ENCODE measurements at regions not wholly inside any gene's neighbourhood (a gene's known extent, or its start where the extent isn't known, plus 50 kb on each side); places are given as distances from the start of the nearest gene placed in this dataset.

GRCh38 chr12:111084605-111085004 lies 164.2 kb upstream of the MYL2 start:
- no peaks in the 10 kb centered on the region for H3K4me1 ChIP-seq (ENCODE audit: control insufficient read depth in 1 of 2, insufficient read depth in 2 of 2, low read length in 2 of 2)
- H3K9me3 ChIP-seq (ENCODE audit: insufficient read depth, low read depth, low read length) = no peaks in the 10 kb centered on the region
- no peak overlapping the region for H3K14ac ChIP-seq (ENCODE audit: low read length)
- no peak overlapping the region for H4K8ac ChIP-seq (ENCODE audit: low read depth, low read length)
- H3K4me3 ChIP-seq (ENCODE audit: low read depth, low read length) = no peak overlapping the region
- H4K12ac ChIP-seq (ENCODE audit: low read depth, low read length) = no peak overlapping the region
- no peak overlapping the region for H2BK12ac ChIP-seq (ENCODE audit: low read length)
- H3K27ac ChIP-seq (ENCODE audit: low read depth, low read length) = no peak overlapping the region
- H3K23ac ChIP-seq (ENCODE audit: low read length) = no peak overlapping the region
- no peak overlapping the region for H2AK5ac ChIP-seq (ENCODE audit: low read length)
- H3K27me3 ChIP-seq (ENCODE audit: insufficient read depth, low read length) = no peaks in the 10 kb centered on the region
- H4K91ac ChIP-seq (ENCODE audit: low read depth, low read length) = no peak overlapping the region
- H3K4ac ChIP-seq (ENCODE audit: low read depth, low read length) = no peak overlapping the region
- H2BK5ac ChIP-seq (ENCODE audit: low read depth, low read length, poor library complexity) = no peak overlapping the region
- no CpG with 5 or more reads among the region's 15 CpGs for WGBS (ENCODE audit: extremely low coverage, insufficient coverage, insufficient read length)
- no peak for DNase-seq
- no peak overlapping the region for H2AFZ ChIP-seq (ENCODE audit: insufficient read depth, low read length, poor library complexity)
- no peak overlapping the region for H2BK120ac ChIP-seq (ENCODE audit: insufficient read depth, low read length, poor library complexity)
- H3K79me2 ChIP-seq (ENCODE audit: control insufficient read depth, insufficient read depth, low read length, poor library complexity) = no peaks in the 10 kb centered on the region
- H3K79me1 ChIP-seq (ENCODE audit: low read length) = no peaks in the 10 kb centered on the region
- no peak overlapping the region for H3K9ac ChIP-seq (ENCODE audit: low read length)
- H3K36me3 ChIP-seq (ENCODE audit: control insufficient read depth in 1 of 2, insufficient read depth in 2 of 2, low read length in 2 of 2) = no peaks in the 10 kb centered on the region
- H3K18ac ChIP-seq (ENCODE audit: low read length) = no peak overlapping the region
- no peak overlapping the region for H3K4me2 ChIP-seq (ENCODE audit: low read length)

DNA sequence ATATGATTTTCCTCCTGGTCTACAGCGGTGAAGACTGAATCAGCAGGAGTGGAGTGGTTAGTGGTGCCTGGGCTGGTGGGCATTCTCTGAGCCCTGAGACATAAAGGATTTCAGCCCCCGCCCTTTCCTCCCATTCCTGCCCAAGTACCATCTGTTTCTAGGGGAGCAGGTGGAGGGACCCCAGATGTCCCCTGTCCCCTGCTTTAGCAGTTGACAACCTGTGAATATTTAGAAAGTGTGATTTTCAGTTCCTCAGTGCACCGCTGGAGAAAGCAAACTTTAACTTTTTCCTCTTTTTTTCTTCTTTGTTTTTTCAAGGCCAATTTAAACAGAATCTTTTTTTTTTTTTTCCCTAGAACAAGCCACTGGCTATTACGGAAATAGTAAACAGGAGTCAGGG lies 163.8 kb upstream of the MYL2 start:
- no peak overlapping the region for H2BK120ac ChIP-seq (ENCODE audit: insufficient read depth, low read length, poor library complexity)
- H3K4me3 ChIP-seq (ENCODE audit: low read depth, low read length) = no peak overlapping the region
- H2BK5ac ChIP-seq (ENCODE audit: low read depth, low read length, poor library complexity) = no peak overlapping the region
- H3K4me1 ChIP-seq (ENCODE audit: control insufficient read depth in 1 of 2, insufficient read depth in 2 of 2, low read length in 2 of 2) = no peaks in the 10 kb centered on the region
- H3K4me2 ChIP-seq (ENCODE audit: low read length) = no peak overlapping the region
- H2AK5ac ChIP-seq (ENCODE audit: low read length) = no peak overlapping the region
- no peak overlapping the region for H4K91ac ChIP-seq (ENCODE audit: low read depth, low read length)
- no peak overlapping the region for H3K9ac ChIP-seq (ENCODE audit: low read length)
- H4K12ac ChIP-seq (ENCODE audit: low read depth, low read length) = no peak overlapping the region
- H3K79me1 ChIP-seq (ENCODE audit: low read length) = no peaks in the 10 kb centered on the region
- no CpG with 5 or more reads among the region's 4 CpGs for WGBS (ENCODE audit: extremely low coverage, insufficient coverage, insufficient read length)
- H3K79me2 ChIP-seq (ENCODE audit: control insufficient read depth, insufficient read depth, low read length, poor library complexity) = no peaks in the 10 kb centered on the region
- no peak overlapping the region for H3K18ac ChIP-seq (ENCODE audit: low read length)
- no peak overlapping the region for H2BK12ac ChIP-seq (ENCODE audit: low read length)
- H4K8ac ChIP-seq (ENCODE audit: low read depth, low read length) = no peak overlapping the region
- H3K9me3 ChIP-seq (ENCODE audit: insufficient read depth, low read depth, low read length) = no peaks in the 10 kb centered on the region
- no peaks in the 10 kb centered on the region for H3K36me3 ChIP-seq (ENCODE audit: control insufficient read depth in 1 of 2, insufficient read depth in 2 of 2, low read length in 2 of 2)
- H3K23ac ChIP-seq (ENCODE audit: low read length) = no peak overlapping the region
- DNase-seq = no peak
- no peaks in the 10 kb centered on the region for H3K27me3 ChIP-seq (ENCODE audit: insufficient read depth, low read length)
- H3K27ac ChIP-seq (ENCODE audit: low read depth, low read length) = no peak overlapping the region
- H3K14ac ChIP-seq (ENCODE audit: low read length) = no peak overlapping the region
- H2AFZ ChIP-seq (ENCODE audit: insufficient read depth, low read length, poor library complexity) = no peak overlapping the region
- no peak overlapping the region for H3K4ac ChIP-seq (ENCODE audit: low read depth, low read length)

DNA sequence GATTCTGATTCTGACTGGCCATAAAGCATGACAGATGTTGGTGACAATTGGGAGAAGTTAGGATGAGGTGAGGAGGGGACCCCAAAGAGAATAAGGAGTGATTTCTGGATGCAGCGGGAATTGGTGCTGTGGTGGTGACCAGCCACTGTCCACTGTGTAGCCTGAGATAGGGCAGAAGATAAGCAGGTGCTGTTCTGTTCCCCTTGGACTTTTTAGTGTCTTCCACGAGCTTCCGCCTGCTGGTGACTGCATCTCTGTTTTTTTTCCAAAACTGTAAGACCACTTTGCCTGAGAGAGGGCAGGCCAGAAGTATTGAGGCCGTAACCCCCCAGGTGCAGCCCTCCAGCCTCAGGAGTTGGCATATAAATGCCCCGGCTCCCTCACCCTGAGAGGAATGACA lies 161.2 kb upstream of the MYL2 start:
- Histone ChIP-seq H3K4me2 (ENCODE audit: low read length) (no peak overlapping the region), H2BK120ac (ENCODE audit: insufficient read depth, low read length, poor library complexity) (no peak overlapping the region), H2BK5ac (ENCODE audit: low read depth, low read length, poor library complexity) (no peak overlapping the region), H3K4me3 (ENCODE audit: low read depth, low read length) (no peak overlapping the region), H3K36me3 (ENCODE audit: control insufficient read depth in 1 of 2, insufficient read depth in 2 of 2, low read length in 2 of 2) (no peaks in the 10 kb centered on the region), H3K18ac (ENCODE audit: low read length) (no peak overlapping the region), H3K14ac (ENCODE audit: low read length) (no peak overlapping the region), H4K12ac (ENCODE audit: low read depth, low read length) (no peak overlapping the region), H4K91ac (ENCODE audit: low read depth, low read length) (no peak overlapping the region), H3K4ac (ENCODE audit: low read depth, low read length) (no peak overlapping the region), H4K8ac (ENCODE audit: low read depth, low read length) (no peak overlapping the region), H3K9me3 (ENCODE audit: insufficient read depth, low read depth, low read length) (no peaks in the 10 kb centered on the region), H3K27me3 (ENCODE audit: insufficient read depth, low read length) (no peaks in the 10 kb centered on the region), H3K79me2 (ENCODE audit: control insufficient read depth, insufficient read depth, low read length, poor library complexity) (no peaks in the 10 kb centered on the region), H2BK12ac (ENCODE audit: low read length) (no peak overlapping the region), H3K9ac (ENCODE audit: low read length) (no peak overlapping the region), H2AK5ac (ENCODE audit: low read length) (no peak overlapping the region), H3K27ac (ENCODE audit: low read depth, low read length) (no peak overlapping the region), H3K79me1 (ENCODE audit: low read length) (no peaks in the 10 kb centered on the region), H3K23ac (ENCODE audit: low read length) (no peak overlapping the region), H2AFZ (ENCODE audit: insufficient read depth, low read length, poor library complexity) (no peak overlapping the region), H3K4me1 (ENCODE audit: control insufficient read depth in 1 of 2, insufficient read depth in 2 of 2, low read length in 2 of 2) (no peaks in the 10 kb centered on the region)
- WGBS (ENCODE audit: extremely low coverage, insufficient coverage, insufficient read length) = no CpG with 5 or more reads among the region's 5 CpGs
- DNase-seq = no peak

DNA sequence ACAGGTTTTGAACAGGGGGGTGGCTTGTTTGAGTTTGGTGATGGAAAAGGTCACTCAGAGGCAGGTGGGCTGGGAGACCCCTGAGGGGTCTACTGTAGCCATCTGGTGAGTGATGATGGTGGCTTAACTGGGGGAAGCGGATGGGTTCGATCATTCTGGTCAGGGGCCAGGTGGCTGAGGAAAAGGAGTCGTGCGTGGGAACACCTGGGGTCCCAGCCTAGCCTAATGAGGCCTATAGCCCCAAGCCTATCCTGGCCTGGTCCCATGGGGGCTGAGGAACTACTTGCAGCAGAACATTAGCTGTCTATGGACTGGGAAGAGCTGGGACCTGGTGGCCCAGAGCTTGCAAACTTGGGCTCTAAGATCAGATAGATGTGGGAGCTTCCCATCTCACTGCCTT lies 158.4 kb upstream of the MYL2 start:
- no peak overlapping the region for H3K18ac ChIP-seq (ENCODE audit: low read length)
- no peak for DNase-seq
- H3K9ac ChIP-seq (ENCODE audit: low read length) = no peak overlapping the region
- H2AFZ ChIP-seq (ENCODE audit: insufficient read depth, low read length, poor library complexity) = no peak overlapping the region
- H4K91ac ChIP-seq (ENCODE audit: low read depth, low read length) = no peak overlapping the region
- H2AK5ac ChIP-seq (ENCODE audit: low read length) = no peak overlapping the region
- no peak overlapping the region for H4K12ac ChIP-seq (ENCODE audit: low read depth, low read length)
- no peak overlapping the region for H3K4ac ChIP-seq (ENCODE audit: low read depth, low read length)
- H3K79me2 ChIP-seq (ENCODE audit: control insufficient read depth, insufficient read depth, low read length, poor library complexity) = no peaks in the 10 kb centered on the region
- no peaks in the 10 kb centered on the region for H3K4me1 ChIP-seq (ENCODE audit: control insufficient read depth in 1 of 2, insufficient read depth in 2 of 2, low read length in 2 of 2)
- no peaks in the 10 kb centered on the region for H3K79me1 ChIP-seq (ENCODE audit: low read length)
- no peak overlapping the region for H3K14ac ChIP-seq (ENCODE audit: low read length)
- H2BK120ac ChIP-seq (ENCODE audit: insufficient read depth, low read length, poor library complexity) = no peak overlapping the region
- H3K27me3 ChIP-seq (ENCODE audit: insufficient read depth, low read length) = no peaks in the 10 kb centered on the region
- H4K8ac ChIP-seq (ENCODE audit: low read depth, low read length) = no peak overlapping the region
- H3K9me3 ChIP-seq (ENCODE audit: insufficient read depth, low read depth, low read length) = no peaks in the 10 kb centered on the region
- no peak overlapping the region for H3K23ac ChIP-seq (ENCODE audit: low read length)
- no CpG with 5 or more reads among the region's 4 CpGs for WGBS (ENCODE audit: extremely low coverage, insufficient coverage, insufficient read length)
- no peaks in the 10 kb centered on the region for H3K36me3 ChIP-seq (ENCODE audit: control insufficient read depth in 1 of 2, insufficient read depth in 2 of 2, low read length in 2 of 2)
- H3K4me3 ChIP-seq (ENCODE audit: low read depth, low read length) = no peak overlapping the region
- H3K27ac ChIP-seq (ENCODE audit: low read depth, low read length) = no peak overlapping the region
- no peak overlapping the region for H2BK5ac ChIP-seq (ENCODE audit: low read depth, low read length, poor library complexity)
- no peak overlapping the region for H3K4me2 ChIP-seq (ENCODE audit: low read length)
- H2BK12ac ChIP-seq (ENCODE audit: low read length) = no peak overlapping the region
